Calu3 (cell line): ENCODE measurements at regions not wholly inside any gene's neighbourhood (a gene's known extent, or its start where the extent isn't known, plus 50 kb on each side); places are given as distances from the start of the nearest gene placed in this dataset.

Source experiments
- BruUV-seq: library from RNA; stranded (reverse); fragments of 400-500 nt; replicated peaks from 2 replicates; lab custom pipeline; 2021; lab: Mats Ljungman, UMichigan
- CTCF ChIA-PET: fragments of 300-600 bp; sonication (Branson Sonifier 250); formaldehyde crosslinking; loops from one replicate; lab custom pipeline; 2022; ENCODE audit warnings: antibody characterized with exemption; lab: Charles Lee
- DNase-seq: peaks from one replicate; pipeline ENCODE4 v3.0.0; 2022
- H3K27ac Mint-ChIP-seq: one replicate; pipeline ENCODE4 v1.8.0; 2022; ENCODE audit warnings: mixed read lengths; ENCODE audit not compliant: unreplicated experiment
- H3K27me3 Mint-ChIP-seq: one replicate; pipeline ENCODE4 v1.8.0; 2022; ENCODE audit warnings: mixed read lengths; ENCODE audit not compliant: unreplicated experiment
- H3K36me3 Mint-ChIP-seq: one replicate; pipeline ENCODE4 v1.8.0; 2022; ENCODE audit warnings: mild to moderate bottlenecking, moderate library complexity, mixed read lengths; ENCODE audit not compliant: insufficient read depth, unreplicated experiment
- H3K4me1 Mint-ChIP-seq: one replicate; pipeline ENCODE4 v1.8.0; 2022; ENCODE audit warnings: mild to moderate bottlenecking, low read depth, mixed read lengths; ENCODE audit not compliant: unreplicated experiment
- H3K4me3 Mint-ChIP-seq: one replicate; pipeline ENCODE4 v1.8.0; 2022; ENCODE audit warnings: mild to moderate bottlenecking, low read depth, moderate library complexity, mixed read lengths; ENCODE audit not compliant: unreplicated experiment
- H3K9me3 Mint-ChIP-seq: one replicate; pipeline ENCODE4 v1.8.0; 2022; ENCODE audit warnings: low read depth, mixed read lengths; ENCODE audit not compliant: unreplicated experiment
- CTCF ChIP-seq: fragments of 200-600 bp; IDR thresholded peaks from one replicate; pipeline ENCODE4 v1.8.0; 2022; ENCODE audit warnings: antibody characterized with exemption; ENCODE audit not compliant: unreplicated experiment
- intact Hi-C: fragments of 100-400 bp; cut with micrococcal nuclease; formaldehyde crosslinking; loops from one replicate; pipeline ENCODE4 v1.10.0; 2022; ENCODE audit not compliant: unreplicated experiment

- no peak for DNase-seq
- H3K27me3 Mint-ChIP-seq = no peaks in the 10 kb centered on the region
- intact Hi-C loops = no loop called here
- no peak overlapping the region for H3K27ac Mint-ChIP-seq
- TF ChIP-seq CTCF = no peak
- no peaks in the 10 kb centered on the region for H3K9me3 Mint-ChIP-seq
- H3K4me1 Mint-ChIP-seq = no peaks in the 10 kb centered on the region
- CTCF ChIA-PET = no interaction called here
- H3K4me3 Mint-ChIP-seq = no peak overlapping the region
- BruUV-seq = no TSS peak
- H3K36me3 Mint-ChIP-seq = no peaks in the 10 kb centered on the region
Observed at GRCh38 chr13:78339927-78340326, 263.4 kb downstream of the POU4F1 start.

- Mint-ChIP-seq H3K4me1 (no peaks in the 10 kb centered on the region), H3K4me3 (no peak overlapping the region), H3K9me3 (no peaks in the 10 kb centered on the region), H3K27me3 (no peaks in the 10 kb centered on the region), H3K36me3 (no peaks in the 10 kb centered on the region), H3K27ac (no peak overlapping the region)
- no peak for TF ChIP-seq CTCF
- BruUV-seq = no TSS peak
- DNase-seq = no peak
- CTCF ChIA-PET = no interaction called here
- intact Hi-C loops = no loop called here
Observed at GRCh38 chr13:78334059-78334458, 269.3 kb downstream of the POU4F1 start.

- Mint-ChIP-seq H3K36me3 (no peaks in the 10 kb centered on the region), H3K27ac (no peak overlapping the region), H3K4me1 (peaks cover 7% of the 10 kb centered on the region), H3K27me3 (no peaks in the 10 kb centered on the region), H3K4me3 (no peak overlapping the region), H3K9me3 (no peaks in the 10 kb centered on the region)
- DNase-seq = no peak
- no peak for TF ChIP-seq CTCF
- CTCF ChIA-PET = no interaction called here
- intact Hi-C loops = no loop called here
- BruUV-seq = no TSS peak
Observed at GRCh38 chr13:78326633-78327032, 276.7 kb downstream of the POU4F1 start.

- DNase-seq = no peak
- H3K4me3 Mint-ChIP-seq = no peak overlapping the region
- CTCF ChIA-PET = interaction anchor here (0.7 kb wide), 1 partner anchor 89 kb away, joined by 3 read pairs; no protein-coding TSS in a partner anchor
Observed at GRCh38 chr13:78325585-78325984, 277.8 kb downstream of the POU4F1 start.

More at GRCh38 chr13:78325585-78325984, 277.8 kb downstream of the POU4F1 start:
- no peak for TF ChIP-seq CTCF
- no peaks in the 10 kb centered on the region for H3K9me3 Mint-ChIP-seq
- H3K27ac Mint-ChIP-seq = no peak overlapping the region
- H3K4me1 Mint-ChIP-seq = peaks cover 7% of the 10 kb centered on the region
- no TSS peak for BruUV-seq
- no peaks in the 10 kb centered on the region for H3K36me3 Mint-ChIP-seq
- no peaks in the 10 kb centered on the region for H3K27me3 Mint-ChIP-seq
- intact Hi-C loops = no loop called here
